HG02884 (cell line): ENCODE measurements at regions not wholly inside any gene's neighbourhood (a gene's known extent, or its start where the extent isn't known, plus 50 kb on each side); places are given as distances from the start of the nearest gene placed in this dataset.
"Not testable (repeated sequence)": the region's sequence is repeated elsewhere in the genome, so short reads cannot be mapped to it uniquely, and the experiment has no call there.

Experiments used
- ATAC-seq: cut with Tn5 transposase; IDR thresholded peaks from one replicate; pipeline ENCODE4 v1.9.1; 2021; ENCODE audit warnings: mild to moderate bottlenecking, moderate library complexity; ENCODE audit not compliant: unreplicated experiment

DNA sequence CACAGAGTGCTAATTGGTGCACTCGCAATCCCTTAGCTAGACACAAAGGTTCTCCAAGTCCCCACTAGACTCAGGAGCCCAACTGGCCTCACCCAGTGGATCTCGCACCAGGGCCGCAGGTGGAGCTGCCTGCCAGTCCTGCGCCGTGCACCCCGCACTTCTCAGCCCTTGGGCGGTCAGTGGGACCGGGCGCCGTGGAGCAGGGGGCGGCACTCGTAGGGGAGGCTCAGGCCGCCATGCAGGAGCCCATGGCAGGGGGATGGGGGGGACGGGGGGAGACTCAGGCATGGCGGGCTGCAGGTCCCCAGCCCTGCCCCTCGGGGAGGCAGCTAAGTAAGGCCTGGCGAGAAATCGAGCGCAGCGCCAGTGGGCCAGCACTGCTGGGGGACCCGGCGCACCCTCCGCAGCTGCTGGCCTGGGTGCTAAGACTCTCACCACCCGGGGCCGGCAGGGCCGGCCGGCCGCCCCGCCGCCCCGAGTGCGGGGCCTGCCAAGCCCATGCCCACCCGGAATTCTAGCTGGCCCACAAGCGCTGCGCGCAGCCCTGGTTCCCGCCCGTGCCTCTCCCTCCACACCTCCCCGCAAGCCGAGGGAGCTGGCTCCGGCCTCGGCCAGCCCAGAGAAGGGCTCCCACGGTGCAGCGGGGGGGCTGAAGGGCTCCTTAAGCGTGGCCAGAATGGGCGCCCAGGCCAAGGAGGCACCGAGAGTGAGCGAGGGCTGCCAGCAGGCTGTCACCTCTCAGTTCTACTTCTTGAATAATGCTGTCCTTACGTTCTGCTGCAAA is 258.2 kb downstream of the GALC start:
- ATAC-seq: not testable (repeated sequence)

DNA sequence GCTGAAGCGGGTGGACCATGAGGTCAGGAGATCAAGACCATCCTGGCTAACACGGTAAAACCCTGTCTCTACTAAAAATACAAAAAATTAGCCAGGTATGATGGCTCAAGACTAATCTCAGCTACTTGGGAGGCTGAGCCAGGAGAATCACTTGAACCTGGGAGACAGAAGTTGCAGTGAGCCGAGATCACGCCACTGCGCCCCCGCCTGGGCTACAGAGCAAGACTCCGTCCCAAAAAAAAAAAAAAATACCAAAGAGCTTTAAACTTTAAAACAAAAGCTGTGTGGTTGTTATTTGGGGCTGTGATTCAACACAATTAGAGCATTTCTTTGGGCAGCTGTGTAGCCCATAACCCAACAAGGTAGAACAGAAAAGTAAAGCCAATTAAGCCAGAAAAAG is 259.9 kb downstream of the GALC start:
- not testable (repeated sequence) for ATAC-seq

GRCh38 chr14:87732562-87732961 is 260.4 kb downstream of the GALC start:
- ATAC-seq: no peak

DNA sequence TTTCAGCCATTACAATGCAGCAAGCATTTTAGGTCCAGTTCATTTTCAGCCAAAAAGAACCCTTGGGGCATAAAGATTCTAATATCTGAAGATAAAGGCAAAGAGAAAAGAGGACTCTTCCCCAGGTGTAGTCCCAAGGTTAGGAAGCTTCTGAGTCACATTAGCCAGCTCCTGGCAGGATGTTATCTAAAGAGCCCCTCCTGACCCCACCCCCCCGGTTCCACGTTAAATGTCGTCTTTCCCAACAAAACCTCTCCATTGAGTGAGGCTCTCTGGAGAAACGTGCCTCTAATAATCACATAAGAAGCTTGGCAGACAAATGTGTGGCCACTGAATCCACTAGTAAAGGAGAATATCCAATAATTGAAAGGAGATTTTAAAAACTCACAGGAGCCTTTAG is 267.7 kb downstream of the GALC start:
- no peak for ATAC-seq

DNA sequence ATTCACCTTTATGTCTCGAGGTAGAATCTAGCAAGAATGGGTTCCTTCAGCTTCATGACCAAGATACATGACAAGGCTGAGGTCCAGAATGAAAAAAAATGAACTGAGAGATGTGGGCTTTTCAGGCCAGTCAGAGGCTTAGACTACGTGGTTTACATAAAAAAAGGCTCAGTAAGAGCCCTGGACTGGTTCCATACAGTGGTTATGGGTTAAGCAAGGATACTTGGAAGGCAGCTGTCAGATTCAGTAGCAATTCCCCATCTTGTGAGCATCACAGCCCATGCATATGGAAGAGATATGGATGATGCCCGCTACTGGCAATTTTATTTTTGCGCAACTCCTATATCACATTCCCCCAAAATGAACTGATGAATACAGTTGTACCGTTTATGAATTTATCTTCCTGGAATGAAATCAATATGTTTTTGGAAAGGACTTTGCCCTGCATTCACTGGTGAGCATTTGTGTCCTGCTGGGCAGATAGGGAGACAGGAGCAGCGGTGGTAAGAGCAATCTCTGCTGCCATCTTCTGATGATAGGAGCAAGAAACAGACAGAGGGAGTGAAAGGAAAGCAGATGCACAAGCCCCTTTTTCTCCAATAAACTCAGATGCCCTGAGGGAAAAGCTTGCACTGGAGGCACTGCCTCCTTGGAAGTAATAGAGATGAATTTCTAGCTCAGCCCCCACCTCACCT is 280.4 kb downstream of the GALC start:
- ATAC-seq: no peak

DNA sequence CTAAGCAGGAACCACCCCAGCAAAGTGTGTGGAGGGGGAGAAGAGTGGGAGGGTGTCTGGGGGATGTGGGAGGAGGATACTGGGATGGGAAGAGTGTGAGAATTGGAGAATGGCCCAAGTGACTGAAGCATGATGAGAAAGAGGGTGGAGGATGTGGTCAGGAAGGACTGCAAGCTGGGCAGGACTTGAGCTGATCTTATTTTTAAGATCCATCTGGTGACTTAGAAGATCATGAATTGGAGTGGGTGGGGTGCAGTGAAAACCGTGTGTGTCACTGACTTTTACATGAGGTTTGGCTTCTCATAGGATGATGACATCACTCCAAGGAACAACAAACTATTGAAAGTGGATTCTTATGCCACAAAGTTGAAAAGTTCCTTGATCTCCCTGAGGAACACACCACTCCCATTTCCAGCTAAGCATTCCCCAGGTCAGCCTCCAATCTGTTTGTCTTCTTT is 287.5 kb downstream of the GALC start:
- ATAC-seq: no peak

DNA sequence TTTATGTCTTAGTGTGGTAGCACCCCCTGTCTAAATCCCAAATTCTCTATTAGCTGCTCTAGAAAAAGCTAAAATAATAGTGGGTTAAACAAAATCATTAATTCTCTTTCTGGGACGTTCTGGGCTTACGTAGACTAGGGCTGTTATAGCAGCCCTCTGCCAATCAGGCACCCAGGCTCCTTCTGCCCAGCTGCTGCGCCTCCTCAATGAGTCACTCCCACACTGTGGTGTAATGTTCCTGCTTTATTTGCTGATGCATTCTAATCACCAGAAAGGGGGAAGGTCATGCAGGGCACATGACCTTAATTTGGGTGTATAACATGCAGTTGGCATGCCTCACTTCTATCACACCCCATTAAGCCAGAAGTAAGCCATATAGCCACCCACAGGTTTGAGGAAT is 294.5 kb downstream of the GALC start:
- ATAC-seq: no peak

- ATAC-seq: no peak
Measured at GRCh38 chr14:87696485-87696884, 296.5 kb downstream of the GALC start.

DNA sequence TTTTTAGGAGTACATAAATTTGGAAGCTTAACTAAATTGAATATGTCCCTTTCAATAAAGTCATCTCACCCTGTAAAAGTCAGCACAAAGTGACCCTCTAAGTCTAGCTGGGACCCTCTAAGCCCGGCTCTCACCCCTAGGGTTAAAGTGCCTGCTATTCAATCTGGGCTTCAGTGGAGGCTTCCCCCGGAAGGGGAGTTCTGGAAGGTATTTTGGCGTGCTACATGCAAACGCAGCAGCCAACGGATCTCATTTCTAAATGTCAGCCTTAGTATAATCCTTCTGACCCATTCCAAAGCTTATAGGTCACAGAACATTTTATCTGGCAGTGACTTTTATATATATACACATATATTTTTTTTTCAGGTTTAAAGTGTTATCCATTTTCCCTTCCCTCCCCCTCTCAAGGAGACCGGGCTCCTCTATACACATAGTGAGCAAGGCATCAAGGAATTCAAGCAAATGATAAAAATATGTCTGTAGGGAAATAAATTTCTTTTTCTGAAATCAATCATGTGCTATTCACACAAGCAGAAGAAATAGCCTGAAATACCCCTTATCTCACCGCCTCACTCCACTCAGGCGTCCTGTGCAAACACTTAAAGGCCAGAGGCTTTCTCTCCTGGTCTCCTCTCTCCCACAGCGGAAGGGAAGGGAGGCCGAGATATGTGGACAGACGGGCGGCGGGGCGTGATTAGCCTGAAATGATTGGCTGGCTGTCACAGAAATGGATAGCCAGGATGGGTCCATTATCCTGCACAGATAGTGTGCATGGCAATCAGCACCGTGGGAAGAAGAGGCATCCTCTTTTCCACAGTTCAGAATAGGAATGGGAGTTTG is 301.7 kb downstream of the GALC start:
- ATAC-seq: no peak

- no peak for ATAC-seq
Measured at GRCh38 chr14:87690076-87690613, 302.8 kb downstream of the GALC start.

DNA sequence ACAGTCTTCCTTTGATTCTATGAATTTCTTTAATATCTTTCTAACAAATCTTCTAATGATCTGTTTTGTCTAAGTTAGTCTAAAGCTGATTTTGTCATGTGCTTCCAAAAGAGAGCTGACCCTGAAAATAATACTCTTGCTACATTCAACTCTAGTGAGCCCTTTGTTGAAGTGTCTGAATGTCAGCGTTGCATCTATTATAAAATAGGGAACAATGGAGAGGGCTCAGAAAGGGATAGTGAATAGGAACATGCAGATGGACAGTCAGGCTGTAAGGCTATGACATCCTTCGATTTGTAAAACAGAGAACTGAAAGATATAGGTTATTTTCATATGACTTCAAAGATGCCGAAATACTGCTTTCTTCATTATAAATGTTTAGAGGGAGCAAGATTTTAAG is 304.5 kb downstream of the GALC start:
- no peak for ATAC-seq

- ATAC-seq: no peak
Measured at GRCh38 chr14:87687420-87687819, 305.6 kb downstream of the GALC start.

DNA sequence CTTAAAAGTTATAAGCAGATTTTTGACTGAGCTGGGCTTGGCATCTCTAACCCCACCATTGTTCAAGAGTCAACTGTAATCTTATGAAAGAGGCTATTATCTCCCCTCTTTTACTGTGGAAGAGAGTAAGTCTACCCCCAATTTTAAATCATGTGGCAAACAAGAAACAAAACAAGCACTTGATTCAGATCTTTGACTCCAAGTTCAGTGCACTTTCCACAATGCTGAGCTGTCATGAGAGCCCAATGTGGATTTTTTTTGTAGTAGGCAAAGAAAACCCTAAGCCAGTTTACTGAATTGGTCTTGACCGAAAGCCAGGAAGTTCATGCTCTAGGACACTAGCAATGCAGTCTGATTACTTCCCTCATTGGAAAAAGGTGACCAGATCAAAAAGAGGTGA is 306.2 kb downstream of the GALC start:
- ATAC-seq: no peak

GRCh38 chr14:87679866-87680265 is 313.1 kb downstream of the GALC start:
- ATAC-seq: no peak

DNA sequence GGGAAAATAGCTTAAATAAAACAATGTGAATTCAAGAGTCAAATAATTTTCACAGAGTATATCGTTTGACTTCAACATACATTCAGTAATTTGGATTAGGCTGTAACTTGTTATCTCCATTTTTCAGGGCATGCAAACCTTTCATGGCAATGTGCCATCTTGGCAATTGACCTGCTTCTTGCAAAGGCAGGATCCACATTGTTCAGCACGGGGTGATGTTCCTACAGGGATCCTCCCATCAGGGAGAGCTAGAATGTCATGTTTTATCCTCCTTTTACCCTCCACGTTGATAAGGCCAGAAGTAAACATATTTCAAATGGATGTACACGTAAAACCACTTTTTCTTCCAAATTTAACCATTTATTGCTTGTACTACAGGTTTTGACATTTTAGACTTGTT is 314.4 kb downstream of the GALC start:
- no peak for ATAC-seq

- no peak for ATAC-seq
Measured at GRCh38 chr14:87676814-87677437, 316.1 kb downstream of the GALC start.

GRCh38 chr14:87667659-87668058 is 325.3 kb downstream of the GALC start:
- ATAC-seq: no peak

DNA sequence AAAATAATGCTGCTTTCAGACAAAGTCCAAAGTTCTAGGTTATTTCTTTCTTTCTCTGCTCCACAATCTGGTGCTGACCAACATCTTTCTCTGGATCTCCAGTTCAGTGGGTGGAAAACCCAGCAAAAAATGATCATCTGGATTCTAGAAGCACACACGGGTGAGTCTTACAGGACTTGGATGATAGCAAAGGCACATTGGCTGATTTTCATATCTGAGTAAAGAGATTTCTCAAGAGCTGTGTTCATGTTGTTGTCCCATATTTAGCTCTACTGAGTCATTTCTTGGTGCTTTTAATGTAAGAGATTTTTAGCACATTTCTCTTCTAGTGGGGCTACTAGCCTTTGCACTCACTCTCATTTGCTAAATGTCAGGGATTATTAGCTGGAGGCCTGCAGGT is 336.7 kb downstream of the GALC start:
- ATAC-seq: no peak

DNA sequence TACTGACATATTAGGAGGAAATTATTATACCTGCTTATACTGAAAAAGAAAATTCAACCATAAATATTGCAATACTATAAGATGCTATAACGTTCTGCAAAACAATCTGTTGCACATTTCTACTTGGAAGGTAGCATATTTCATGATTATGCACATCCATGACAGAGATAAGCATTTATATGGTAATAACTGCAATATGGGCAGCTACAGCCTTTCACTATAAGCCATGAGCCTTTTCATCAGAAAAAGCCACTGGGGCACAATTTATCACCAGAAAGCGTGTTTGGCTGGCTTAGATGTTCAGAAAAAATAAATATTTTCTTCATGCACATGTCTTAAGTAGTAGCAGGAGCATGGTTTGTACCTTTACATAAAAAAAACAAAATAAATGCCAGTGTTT is 340.7 kb downstream of the GALC start:
- ATAC-seq: no peak

DNA sequence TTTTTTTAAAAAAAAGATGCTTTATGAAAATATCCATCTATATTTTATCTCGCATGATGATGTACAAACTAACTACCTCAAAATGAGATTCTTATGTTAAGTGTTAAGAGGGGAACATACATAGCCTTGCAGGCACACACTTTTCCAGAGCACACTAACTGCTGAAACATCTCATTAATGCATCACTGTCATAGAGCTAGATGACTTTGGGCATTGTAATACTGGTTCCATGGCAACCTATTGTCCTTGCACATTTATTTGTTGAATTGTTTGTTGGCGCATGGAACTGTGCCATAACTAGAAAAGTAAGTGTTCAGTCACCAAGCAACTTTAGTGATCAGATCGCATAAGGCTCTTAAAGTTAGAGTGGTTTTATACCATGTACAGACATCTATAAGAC is 348.3 kb downstream of the GALC start:
- no peak for ATAC-seq

GRCh38 chr14:87643005-87643404 is 350.0 kb downstream of the GALC start:
- ATAC-seq: no peak
